ENCODE measurements at regions not wholly inside any gene's neighbourhood (a gene's known extent, or its start where the extent isn't known, plus 50 kb on each side); places are given as distances from the start of the nearest gene placed in this dataset.

GRCh38 chr2:53087874-53088461 is 679.6 kb upstream of the CHAC2 start:
- peak overlapping the region; percentile 56 for H3K27ac ChIP-seq (ENCODE audit: control insufficient read depth, insufficient read depth, low read length)
- no peak overlapping the region for H3K9ac ChIP-seq (ENCODE audit: control insufficient read depth, extremely low read depth, insufficient read depth, low read length)
- H3K4me3 ChIP-seq (ENCODE audit: control insufficient read depth in 2 of 3, extremely low read depth in 1 of 3, insufficient read depth in 2 of 3, low read depth in 1 of 3, low read length in 3 of 3): no peak overlapping the region
- no peak for DNase-seq (ENCODE audit: low read depth, low spot score)
- no peaks in the 10 kb centered on the region for H3K79me2 ChIP-seq (ENCODE audit: control insufficient read depth, insufficient read depth, low read length)
- no peaks in the 10 kb centered on the region for H4K20me1 ChIP-seq (ENCODE audit: control insufficient read depth, extremely low read depth, insufficient read depth, low read length)
- H3K36me3 ChIP-seq (ENCODE audit: control insufficient read depth in 2 of 2, extremely low read depth in 1 of 2, insufficient read depth in 2 of 2, low read length in 2 of 2): no peaks in the 10 kb centered on the region
- H3K9me1 ChIP-seq (ENCODE audit: control insufficient read depth, extremely low read depth, insufficient read depth, low read length): no peaks in the 10 kb centered on the region
- H3K9me3 ChIP-seq (ENCODE audit: control insufficient read depth, low read depth, low read length): no peaks in the 10 kb centered on the region
- H2AFZ ChIP-seq (ENCODE audit: control insufficient read depth, low read length): peak overlapping the region; percentile 49
- dilution Hi-C loops (cut with MboI; ENCODE audit: extremely low pct_ligation_motif_present, low sequenced_read_pairs): no loop called here
- no peak for FAIRE-seq
- peaks cover 12% of the 10 kb centered on the region for H3K4me1 ChIP-seq (ENCODE audit: control insufficient read depth, extremely low read depth, insufficient read depth, low read length)
- no peaks in the 10 kb centered on the region for H3K27me3 ChIP-seq (ENCODE audit: control insufficient read depth, extremely low read depth, insufficient read depth, low read length)
- TF ChIP-seq EZH2 (IDR thresholded peaks at IDR 0.05; ENCODE audit: low read length) (no peak), CTCF (optimal IDR thresholded peaks at IDR 0.05 in 1 of 3, IDR thresholded peaks at IDR 0.05 in 1 of 3, conservative IDR thresholded peaks at IDR 0.05 in 1 of 3; ENCODE audit: extremely low read depth in 1 of 3, insufficient read depth in 2 of 3, low read length in 3 of 3) (no peak)
- H3K4me2 ChIP-seq (ENCODE audit: control insufficient read depth, extremely low read depth, insufficient read depth, low read depth, low read length): no peak overlapping the region

GRCh38 chr2:53087262-53087873 is 680.2 kb upstream of the CHAC2 start:
- dilution Hi-C loops (cut with MboI; ENCODE audit: extremely low pct_ligation_motif_present, low sequenced_read_pairs): no loop called here
- H3K9ac ChIP-seq (ENCODE audit: control insufficient read depth, extremely low read depth, insufficient read depth, low read length): peak overlapping the region; percentile 9

More at GRCh38 chr2:53087262-53087873, 680.2 kb upstream of the CHAC2 start:
- FAIRE-seq: peak; percentile 75
- Histone ChIP-seq H3K79me2 (ENCODE audit: control insufficient read depth, insufficient read depth, low read length) (no peaks in the 10 kb centered on the region), H3K27ac (ENCODE audit: control insufficient read depth, insufficient read depth, low read length) (peak overlapping the region; percentile 56), H3K9me1 (ENCODE audit: control insufficient read depth, extremely low read depth, insufficient read depth, low read length) (no peaks in the 10 kb centered on the region), H3K4me2 (ENCODE audit: control insufficient read depth, extremely low read depth, insufficient read depth, low read depth, low read length) (peak overlapping the region; percentile 56), H3K4me1 (ENCODE audit: control insufficient read depth, extremely low read depth, insufficient read depth, low read length) (peaks cover 12% of the 10 kb centered on the region), H2AFZ (ENCODE audit: control insufficient read depth, low read length) (peak overlapping the region; percentile 49), H3K27me3 (ENCODE audit: control insufficient read depth, extremely low read depth, insufficient read depth, low read length) (no peaks in the 10 kb centered on the region), H4K20me1 (ENCODE audit: control insufficient read depth, extremely low read depth, insufficient read depth, low read length) (no peaks in the 10 kb centered on the region), H3K36me3 (ENCODE audit: control insufficient read depth in 2 of 2, extremely low read depth in 1 of 2, insufficient read depth in 2 of 2, low read length in 2 of 2) (no peaks in the 10 kb centered on the region), H3K9me3 (ENCODE audit: control insufficient read depth, low read depth, low read length) (no peaks in the 10 kb centered on the region), H3K4me3 (ENCODE audit: control insufficient read depth in 2 of 3, extremely low read depth in 1 of 3, insufficient read depth in 2 of 3, low read depth in 1 of 3, low read length in 3 of 3) (peak overlapping the region in 1 of 3 experiments; percentile 22)
- TF ChIP-seq EZH2 (IDR thresholded peaks at IDR 0.05; ENCODE audit: low read length) (no peak), CTCF (optimal IDR thresholded peaks at IDR 0.05 in 1 of 3, IDR thresholded peaks at IDR 0.05 in 1 of 3, conservative IDR thresholded peaks at IDR 0.05 in 1 of 3; ENCODE audit: extremely low read depth in 1 of 3, insufficient read depth in 2 of 3, low read length in 3 of 3) (no peak)
- DNase-seq (ENCODE audit: low read depth, low spot score): peak; percentile 19
